Cortex of kidney (tissue), 1 donor: ENCODE measurements at regions not wholly inside any gene's neighbourhood (a gene's known extent, or its start where the extent isn't known, plus 50 kb on each side); places are given as distances from the start of the nearest gene placed in this dataset.

Experiments used
- DNase-seq: peaks from one replicate; lab custom pipeline; 2025; lab: John Stamatoyannopoulos, UW

- DNase-seq, result no peak
Observed at GRCh38 chr3:54021071-54021470, 101.3 kb upstream of the CACNA2D3 start.

- DNase-seq, result no peak
Observed at GRCh38 chr3:54020436-54020835, 101.9 kb upstream of the CACNA2D3 start.

DNA sequence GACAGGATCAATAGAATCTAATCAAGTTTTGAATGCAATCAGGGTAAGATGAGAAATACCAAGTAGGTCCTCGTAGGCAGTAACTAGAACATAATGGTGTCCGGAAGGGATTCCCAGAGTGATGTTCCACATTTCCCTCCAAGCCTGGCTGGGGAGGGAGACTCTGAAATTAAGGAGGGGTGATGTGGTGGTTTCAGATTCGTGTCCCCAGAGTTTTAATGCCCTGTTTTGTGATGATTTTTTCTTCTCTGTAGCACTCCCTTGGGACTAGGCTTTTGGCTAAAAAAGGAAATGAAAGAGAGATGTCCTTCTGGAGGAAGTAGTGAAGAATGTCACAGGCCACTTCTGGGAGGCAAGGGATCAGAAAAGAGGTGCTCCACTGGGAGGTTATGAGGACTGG is 108.3 kb upstream of the CACNA2D3 start:
- no peak for DNase-seq

- DNase-seq, result no peak
Observed at GRCh38 chr3:54008744-54009143, 113.6 kb upstream of the CACNA2D3 start.

DNA sequence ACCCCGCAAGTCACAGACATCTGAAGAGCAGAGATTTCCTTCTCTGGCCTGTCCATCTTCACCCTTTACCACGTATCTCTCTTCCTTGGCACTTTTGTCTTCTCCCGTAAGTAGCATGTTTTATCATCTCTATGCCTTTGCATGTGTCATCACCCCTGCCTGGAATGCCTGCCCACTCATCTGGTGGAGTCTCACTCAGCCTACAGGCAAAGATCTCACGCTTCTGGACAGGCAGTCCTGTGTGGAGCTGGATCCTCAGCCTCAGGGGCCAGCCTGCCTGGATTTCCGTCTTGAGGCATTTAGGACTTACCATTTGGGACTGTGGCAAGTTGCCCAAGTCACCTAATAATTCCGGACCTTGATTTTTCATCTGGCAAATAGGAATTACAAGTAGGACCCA is 114.3 kb upstream of the CACNA2D3 start:
- no peak for DNase-seq

DNA sequence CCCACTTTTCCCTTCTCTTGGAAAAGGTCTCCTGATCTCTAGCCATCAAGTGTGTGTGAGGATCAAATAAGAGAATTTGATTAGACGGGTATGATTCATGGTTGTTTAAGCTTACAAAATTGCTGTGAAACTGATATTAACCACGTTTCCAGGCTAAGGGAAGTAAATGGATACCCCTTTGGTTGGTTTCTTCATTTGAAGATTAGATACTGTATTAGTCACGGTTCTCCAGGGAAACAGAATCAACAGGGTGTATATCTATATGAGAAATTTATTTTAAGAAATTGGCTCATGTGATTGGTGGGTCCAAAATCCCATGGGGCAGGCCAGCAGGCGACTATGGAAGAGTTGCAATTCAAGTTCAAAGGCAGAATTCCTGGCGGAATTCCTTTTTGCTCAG is 112.7 kb upstream of the SELENOK start:
- no peak for DNase-seq

DNA sequence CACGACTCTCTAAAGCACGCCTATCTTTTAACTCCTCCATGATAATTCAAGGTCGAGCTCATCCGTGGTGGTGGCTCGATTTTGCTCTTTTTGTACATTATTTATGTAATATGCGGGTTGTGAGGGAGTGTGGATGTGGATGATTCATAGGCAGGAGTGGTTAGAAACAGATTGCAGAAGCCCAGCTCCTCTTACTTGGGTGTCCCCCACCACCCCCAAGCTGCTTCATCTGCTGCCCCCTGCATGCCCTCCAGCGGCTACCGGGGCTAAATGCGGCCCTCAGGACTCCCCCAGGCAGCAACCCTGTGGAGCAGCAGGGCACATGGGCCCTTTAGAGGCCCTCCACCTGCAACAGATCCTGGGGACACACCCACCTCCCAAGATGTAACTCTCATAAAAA is 111.5 kb upstream of the SELENOK start:
- DNase-seq, result no peak

GRCh38 chr3:53999725-54000124 is 108.1 kb upstream of the SELENOK start:
- DNase-seq, result no peak

GRCh38 chr3:53998980-53999379 is 107.3 kb upstream of the SELENOK start:
- DNase-seq, result no peak

DNA sequence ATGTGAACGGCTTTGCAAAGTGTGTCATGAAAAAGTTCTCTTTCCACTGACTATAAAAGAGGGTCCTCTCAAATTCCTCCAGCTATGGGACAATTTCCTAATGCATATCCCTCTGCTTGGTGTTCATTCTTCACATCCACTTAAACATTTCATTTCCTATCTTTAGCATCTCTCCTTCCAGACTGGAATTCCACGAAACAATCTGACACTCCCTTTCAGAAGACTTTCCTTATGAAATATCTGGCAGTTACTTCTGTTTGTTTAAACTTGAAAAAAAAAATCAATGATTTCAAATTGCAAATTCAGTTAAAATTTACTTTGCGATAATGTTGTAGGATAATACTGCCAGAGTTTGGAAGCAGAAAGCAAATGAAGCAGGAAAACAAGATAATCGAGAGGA is 105.8 kb upstream of the SELENOK start:
- DNase-seq, result no peak

GRCh38 chr3:53996141-53996874 is 104.6 kb upstream of the SELENOK start:
- peak; percentile 18 for DNase-seq

DNA sequence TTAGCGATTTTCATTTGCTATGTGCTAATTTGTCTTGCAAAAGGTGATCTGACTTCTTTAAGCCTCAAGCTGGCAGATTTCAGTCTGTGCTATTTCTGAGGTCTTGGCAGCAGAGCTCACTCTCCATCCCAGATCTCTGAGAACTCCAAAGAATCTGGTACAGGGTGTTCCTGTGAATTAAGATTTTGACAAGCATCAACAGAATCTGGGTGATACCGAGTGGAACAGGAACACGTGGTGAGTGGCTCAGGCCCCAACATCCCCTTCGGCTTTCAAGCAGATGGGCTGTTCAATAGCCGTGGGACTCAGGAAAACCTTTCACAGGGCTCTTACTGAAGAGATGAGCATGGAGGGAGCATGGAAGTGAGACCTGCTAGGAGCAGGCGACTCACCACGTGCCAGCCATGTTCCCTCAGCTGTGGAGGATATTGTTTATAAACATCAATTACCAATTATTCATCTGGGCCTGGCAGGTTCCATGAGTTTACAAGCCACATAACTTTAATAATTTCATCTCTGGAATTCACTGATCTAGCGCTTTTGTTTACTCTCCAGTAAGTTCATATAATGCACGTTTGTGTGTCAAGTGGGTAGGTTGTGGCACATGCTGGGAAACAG is 103.4 kb upstream of the SELENOK start:
- no peak for DNase-seq

DNA sequence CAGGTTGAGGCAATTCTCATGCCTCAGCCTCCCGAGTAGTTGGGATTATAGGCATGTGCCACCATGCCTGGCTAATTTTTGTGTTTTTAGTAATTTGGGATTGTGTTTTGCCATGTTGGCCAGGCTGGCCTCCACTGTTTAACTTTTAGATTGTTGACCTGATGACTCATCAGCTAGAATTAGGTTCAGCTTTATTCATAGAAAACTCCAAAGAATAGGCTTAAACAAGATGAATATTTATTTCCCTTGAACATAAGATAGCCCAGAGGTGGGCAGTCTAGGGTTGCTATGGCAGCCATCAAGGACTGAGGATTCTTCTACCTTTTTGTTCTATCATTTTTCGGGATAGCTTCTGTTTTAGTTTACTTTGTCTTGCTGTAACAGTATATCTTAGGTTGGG is 99.6 kb upstream of the SELENOK start:
- no peak for DNase-seq

GRCh38 chr3:53989946-53990345 is 98.3 kb upstream of the SELENOK start:
- no peak for DNase-seq

- no peak for DNase-seq
Observed at GRCh38 chr3:53989451-53989850, 97.8 kb upstream of the SELENOK start.

- no peak for DNase-seq
Observed at GRCh38 chr3:53978386-53978785, 86.7 kb upstream of the SELENOK start.

DNA sequence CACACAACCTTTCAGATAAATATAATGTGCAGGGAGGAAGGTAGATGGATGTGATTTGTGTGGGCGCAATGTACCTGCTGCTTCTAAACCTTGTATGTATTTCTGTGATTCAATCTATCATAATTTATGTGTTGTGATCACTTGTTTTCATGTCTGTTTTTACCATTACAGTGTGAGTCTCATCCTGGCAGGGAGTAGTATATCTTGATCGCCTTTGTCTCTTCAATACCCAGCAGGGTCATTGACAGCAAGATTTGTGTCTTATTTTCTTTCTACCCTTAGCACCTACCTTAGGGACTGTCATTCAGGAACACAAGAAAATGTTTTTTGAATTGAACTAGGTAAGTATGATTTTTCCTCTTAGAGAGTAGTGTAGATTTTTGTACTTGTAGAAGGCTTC is 83.7 kb upstream of the SELENOK start:
- DNase-seq, result no peak

DNA sequence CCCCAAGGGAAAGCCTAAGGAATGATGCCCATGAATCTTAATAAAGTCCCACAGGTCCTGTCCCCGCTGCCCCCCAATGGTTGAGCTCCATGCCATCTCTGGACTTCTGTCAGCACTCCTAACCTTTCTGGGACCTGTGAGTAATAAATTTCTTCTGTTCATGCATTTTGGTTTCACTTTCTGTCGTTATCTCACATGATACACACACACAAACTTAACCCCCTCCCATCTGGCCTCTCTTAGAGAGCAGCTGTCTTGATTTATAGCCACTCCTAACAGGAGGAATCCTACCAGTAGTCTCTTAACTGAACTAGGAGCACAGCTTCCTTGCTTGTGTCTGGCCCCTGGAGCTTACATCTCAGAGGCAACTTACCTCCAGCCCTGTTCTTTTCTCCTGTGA is 82.7 kb upstream of the SELENOK start:
- DNase-seq, result no peak

- no peak for DNase-seq
Observed at GRCh38 chr3:53973905-53974304, 82.2 kb upstream of the SELENOK start.

GRCh38 chr3:53970661-53971060 is 79.0 kb upstream of the SELENOK start:
- no peak for DNase-seq

GRCh38 chr3:53969086-53969485 is 77.4 kb upstream of the SELENOK start:
- DNase-seq, result no peak

DNA sequence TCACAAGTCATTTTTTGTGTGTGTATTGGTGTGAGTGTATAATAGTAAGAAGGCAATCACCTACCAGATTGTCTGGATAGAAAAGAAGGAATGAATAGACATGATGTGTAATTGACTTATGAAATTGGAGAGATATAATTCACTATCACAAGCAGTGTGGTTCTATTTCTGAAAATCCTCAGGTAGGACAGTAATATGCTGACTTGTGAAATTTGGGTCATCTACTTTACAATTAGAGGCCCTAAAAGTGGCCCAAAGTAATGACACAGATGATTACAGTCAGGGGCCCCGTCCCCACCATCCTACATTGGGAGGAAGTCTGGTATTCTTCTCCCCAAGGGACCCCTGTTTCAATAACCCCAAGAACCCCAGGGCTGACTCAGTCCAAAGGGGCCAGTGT is 73.6 kb upstream of the SELENOK start:
- DNase-seq, result no peak

- DNase-seq, result no peak
Observed at GRCh38 chr3:53957831-53958230, 66.2 kb upstream of the SELENOK start.

DNA sequence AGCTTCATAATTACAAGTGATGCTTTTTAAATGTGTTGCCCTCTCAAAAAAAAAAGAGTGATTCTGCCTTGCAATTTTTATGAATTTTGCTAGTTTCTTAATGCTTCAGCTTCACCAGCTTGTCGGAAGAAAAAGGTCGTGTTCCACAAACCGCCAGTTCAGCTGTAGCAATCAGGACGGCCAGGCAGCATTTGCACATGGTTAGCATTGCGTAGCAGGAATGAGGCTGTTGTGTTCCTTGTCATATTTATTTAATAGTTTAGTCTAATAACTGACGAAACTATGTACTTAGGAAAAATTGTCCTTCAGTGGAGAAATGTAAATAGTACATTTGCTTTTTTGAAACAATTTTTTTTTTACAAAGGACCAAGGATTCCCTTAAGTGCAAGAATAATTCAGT is 64.9 kb upstream of the SELENOK start:
- no peak for DNase-seq
